GM06990 (cell line): ENCODE measurements at regions not wholly inside any gene's neighbourhood (a gene's known extent, or its start where the extent isn't known, plus 50 kb on each side); places are given as distances from the start of the nearest gene placed in this dataset.

Experiments
- DNase-seq: peaks from one replicate; pipeline ENCODE4 v3.0.0-alpha.2; 2011; ENCODE audit not compliant: insufficient read length; ENCODE audit errors: extremely low read depth
- H3K27me3 ChIP-seq: replicated peaks from 2 replicates; pipeline ENCODE4 v1.6.0; 2011; ENCODE audit warnings: low read length; ENCODE audit not compliant: control insufficient read depth, insufficient read depth
- H3K36me3 ChIP-seq: 2 replicates; pipeline ENCODE4 v1.5.1; 2011; ENCODE audit warnings: low read length; ENCODE audit not compliant: control insufficient read depth, insufficient read depth
- H3K4me3 ChIP-seq: replicated peaks from 2 replicates; pipeline ENCODE4 v1.5.1; 2011; ENCODE audit warnings: low read depth, mild to moderate bottlenecking, control low read depth, low read length
- CTCF ChIP-seq: IDR thresholded peaks from 2 replicates; pipeline ENCODE4 v1.5.1; 2011; ENCODE audit warnings: low read length, control low read depth, mild to moderate bottlenecking, inconsistent platforms; ENCODE audit not compliant: insufficient read depth, poor library complexity, severe bottlenecking

GRCh38 chr16:9177861-9178260, 86.4 kb downstream of the HAPSTR1 start:
- TF ChIP-seq CTCF = no peak
- H3K27me3 ChIP-seq = peaks cover 3% of the 10 kb centered on the region
- H3K4me3 ChIP-seq = no peak overlapping the region
- no peak for DNase-seq
- H3K36me3 ChIP-seq = no peaks in the 10 kb centered on the region

- no peak for DNase-seq
- no peaks in the 10 kb centered on the region for H3K36me3 ChIP-seq
- no peak overlapping the region for H3K4me3 ChIP-seq
- H3K27me3 ChIP-seq = peaks cover 2% of the 10 kb centered on the region; the same call in 1 of the 2 replicates
- no peak for TF ChIP-seq CTCF
These were observed 92.4 kb downstream of the HAPSTR1 start for GRCh38 chr16:9183682-9184353.

GRCh38 chr16:9184354-9184690, 92.9 kb downstream of the HAPSTR1 start:
- no peak for DNase-seq
- no peak for TF ChIP-seq CTCF
- Histone ChIP-seq H3K36me3 (no peaks in the 10 kb centered on the region), H3K4me3 (no peak overlapping the region), H3K27me3 (peaks cover 2% of the 10 kb centered on the region; the same call in 1 of the 2 replicates)

GRCh38 chr16:9185381-9185780, 93.9 kb downstream of the HAPSTR1 start:
- Histone ChIP-seq H3K27me3 (peaks cover 2% of the 10 kb centered on the region; the same call in 1 of the 2 replicates), H3K36me3 (no peaks in the 10 kb centered on the region), H3K4me3 (no peak overlapping the region)
- DNase-seq = no peak
- TF ChIP-seq CTCF = no peak

GRCh38 chr16:9186061-9186460, 94.6 kb downstream of the HAPSTR1 start:
- no peak for DNase-seq
- Histone ChIP-seq H3K27me3 (peaks cover 2% of the 10 kb centered on the region; the same call in 1 of the 2 replicates), H3K36me3 (no peaks in the 10 kb centered on the region), H3K4me3 (no peak overlapping the region)
- no peak for TF ChIP-seq CTCF

GRCh38 chr16:9188721-9189120, 97.3 kb downstream of the HAPSTR1 start:
- no peak for DNase-seq
- Histone ChIP-seq H3K36me3 (no peaks in the 10 kb centered on the region), H3K4me3 (no peak overlapping the region), H3K27me3 (no peaks in the 10 kb centered on the region)
- no peak for TF ChIP-seq CTCF
